PC-9 (cell line): ENCODE measurements at regions not wholly inside any gene's neighbourhood (a gene's known extent, or its start where the extent isn't known, plus 50 kb on each side); places are given as distances from the start of the nearest gene placed in this dataset.

ENCODE experiments used
- EZH2 ChIP-seq: fragments of 200-600 bp; sonication (generic); IDR thresholded peaks from 2 replicates; pipeline ENCODE4 v1.8.0; 2017; ENCODE audit warnings: antibody characterized with exemption, low read depth
- TF ChIP-seq, protein P1 (sequence below): fragments of 200-600 bp; sonication (generic); conservative IDR thresholded peaks from 2 replicates; pipeline ENCODE4 v1.6.1; 2017; ENCODE audit warnings: mixed run types, antibody characterized with exemption, mild to moderate bottlenecking, moderate library complexity

DNA sequence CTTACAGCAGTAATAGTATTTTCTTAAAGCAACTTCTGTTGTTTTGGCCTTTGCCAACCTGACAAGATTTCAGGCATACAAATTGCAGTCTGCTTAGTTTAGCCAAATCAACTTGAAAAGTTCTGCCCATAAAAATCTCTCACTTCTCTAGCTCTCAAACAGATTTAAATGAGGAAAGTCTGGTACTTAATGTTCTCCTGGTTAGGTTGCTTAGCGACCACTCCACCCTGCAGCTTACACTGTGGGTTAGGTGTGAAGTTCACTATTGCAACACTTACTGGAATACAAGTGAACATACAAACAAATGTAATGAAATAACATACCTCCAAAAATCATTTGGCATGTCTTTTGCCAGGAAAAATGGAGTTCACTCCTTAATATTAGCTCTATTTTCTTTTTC lies 178.7 kb upstream of the PCDH9 start:
- TF ChIP-seq, protein P1, sequence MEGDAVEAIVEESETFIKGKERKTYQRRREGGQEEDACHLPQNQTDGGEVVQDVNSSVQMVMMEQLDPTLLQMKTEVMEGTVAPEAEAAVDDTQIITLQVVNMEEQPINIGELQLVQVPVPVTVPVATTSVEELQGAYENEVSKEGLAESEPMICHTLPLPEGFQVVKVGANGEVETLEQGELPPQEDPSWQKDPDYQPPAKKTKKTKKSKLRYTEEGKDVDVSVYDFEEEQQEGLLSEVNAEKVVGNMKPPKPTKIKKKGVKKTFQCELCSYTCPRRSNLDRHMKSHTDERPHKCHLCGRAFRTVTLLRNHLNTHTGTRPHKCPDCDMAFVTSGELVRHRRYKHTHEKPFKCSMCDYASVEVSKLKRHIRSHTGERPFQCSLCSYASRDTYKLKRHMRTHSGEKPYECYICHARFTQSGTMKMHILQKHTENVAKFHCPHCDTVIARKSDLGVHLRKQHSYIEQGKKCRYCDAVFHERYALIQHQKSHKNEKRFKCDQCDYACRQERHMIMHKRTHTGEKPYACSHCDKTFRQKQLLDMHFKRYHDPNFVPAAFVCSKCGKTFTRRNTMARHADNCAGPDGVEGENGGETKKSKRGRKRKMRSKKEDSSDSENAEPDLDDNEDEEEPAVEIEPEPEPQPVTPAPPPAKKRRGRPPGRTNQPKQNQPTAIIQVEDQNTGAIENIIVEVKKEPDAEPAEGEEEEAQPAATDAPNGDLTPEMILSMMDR, result no peak
- no peak for TF ChIP-seq EZH2
